NCI-H1092 treated with DMSO at 0.1 percent for 48 hours (cell line): ENCODE measurements at regions not wholly inside any gene's neighbourhood (a gene's known extent, or its start where the extent isn't known, plus 50 kb on each side); places are given as distances from the start of the nearest gene placed in this dataset.

Experiments used
- DNase-seq: peaks from one replicate; lab custom pipeline; 2025; lab: John Stamatoyannopoulos, UW

- DNase-seq: no peak
Observed at GRCh38 chrX:143206966-143207365, 181.2 kb downstream of the SPANXN4 start.

DNA sequence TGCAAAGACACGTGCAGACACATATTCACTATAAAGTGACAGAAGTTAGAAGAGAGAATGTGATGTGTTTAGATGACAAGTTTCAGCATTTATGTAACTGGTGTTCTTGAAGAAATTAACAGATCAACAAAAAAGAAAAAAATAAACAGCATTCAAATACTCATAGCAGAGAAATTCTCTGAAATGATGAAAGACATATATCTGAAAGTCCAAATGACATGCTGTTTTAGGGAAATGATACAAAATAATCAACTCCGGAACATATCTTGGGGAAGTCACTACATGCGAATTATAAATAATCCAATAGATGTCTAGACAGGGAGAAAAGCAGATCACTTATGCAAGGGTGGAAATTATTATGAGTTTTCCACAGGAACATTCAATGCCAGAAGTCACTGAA, 146.0 kb downstream of the SPANXN4 start:
- no peak for DNase-seq

- DNase-seq: no peak
Observed at GRCh38 chrX:143165778-143166177, 140.1 kb downstream of the SPANXN4 start.

DNA sequence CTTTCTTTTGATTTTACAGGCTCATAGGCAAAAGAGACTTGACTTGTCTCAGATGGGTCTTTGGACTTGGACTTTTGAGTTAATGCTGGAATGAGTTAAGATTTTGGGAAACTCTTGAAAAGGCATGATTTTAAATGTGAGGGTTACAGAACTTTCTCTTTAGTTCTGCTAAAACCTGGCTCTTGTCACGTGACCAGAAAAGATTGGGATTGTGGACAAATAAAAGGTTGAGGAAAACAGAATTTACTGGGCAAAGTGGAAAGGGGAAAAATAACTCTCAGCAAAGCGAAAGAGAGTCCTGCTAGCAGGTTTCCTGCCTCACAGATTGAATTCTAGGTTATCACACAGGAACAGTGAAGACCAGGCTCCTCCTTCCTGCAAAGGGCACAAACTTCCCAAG, 114.0 kb downstream of the SPANXN4 start:
- no peak for DNase-seq

GRCh38 chrX:143121477-143121876, 95.7 kb downstream of the SPANXN4 start:
- DNase-seq: peak; percentile 98

GRCh38 chrX:143115466-143115865, 89.7 kb downstream of the SPANXN4 start:
- DNase-seq: no peak

DNA sequence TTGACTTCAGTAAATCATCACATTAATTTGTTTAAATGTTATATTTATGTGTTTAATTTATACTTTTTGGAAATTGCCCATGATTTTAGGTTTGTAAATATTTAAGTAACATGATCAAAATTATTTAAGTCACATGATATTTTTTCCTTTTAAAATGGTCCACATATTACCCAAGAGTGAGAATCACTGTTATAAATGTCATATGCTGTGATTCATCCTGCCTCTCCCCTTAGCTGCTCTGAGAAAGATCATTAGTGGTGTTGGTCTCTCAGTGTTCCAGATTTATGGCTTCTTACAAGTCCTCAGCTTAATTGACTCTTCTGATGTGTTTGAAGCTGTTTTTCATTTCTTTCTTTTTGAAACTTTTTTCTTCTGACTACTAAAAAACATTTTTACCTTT, 70.1 kb downstream of the SPANXN4 start:
- no peak for DNase-seq

- DNase-seq: no peak
Observed at GRCh38 chrX:143095321-143095720, 69.6 kb downstream of the SPANXN4 start.

GRCh38 chrX:143094417-143095023, 68.8 kb downstream of the SPANXN4 start:
- no peak for DNase-seq
